ENCODE measurements at regions not wholly inside any gene's neighbourhood (a gene's known extent, or its start where the extent isn't known, plus 50 kb on each side); places are given as distances from the start of the nearest gene placed in this dataset.
A peak's percentile ranks its signal among the peaks of the same experiment; 100 is the strongest.

DNA sequence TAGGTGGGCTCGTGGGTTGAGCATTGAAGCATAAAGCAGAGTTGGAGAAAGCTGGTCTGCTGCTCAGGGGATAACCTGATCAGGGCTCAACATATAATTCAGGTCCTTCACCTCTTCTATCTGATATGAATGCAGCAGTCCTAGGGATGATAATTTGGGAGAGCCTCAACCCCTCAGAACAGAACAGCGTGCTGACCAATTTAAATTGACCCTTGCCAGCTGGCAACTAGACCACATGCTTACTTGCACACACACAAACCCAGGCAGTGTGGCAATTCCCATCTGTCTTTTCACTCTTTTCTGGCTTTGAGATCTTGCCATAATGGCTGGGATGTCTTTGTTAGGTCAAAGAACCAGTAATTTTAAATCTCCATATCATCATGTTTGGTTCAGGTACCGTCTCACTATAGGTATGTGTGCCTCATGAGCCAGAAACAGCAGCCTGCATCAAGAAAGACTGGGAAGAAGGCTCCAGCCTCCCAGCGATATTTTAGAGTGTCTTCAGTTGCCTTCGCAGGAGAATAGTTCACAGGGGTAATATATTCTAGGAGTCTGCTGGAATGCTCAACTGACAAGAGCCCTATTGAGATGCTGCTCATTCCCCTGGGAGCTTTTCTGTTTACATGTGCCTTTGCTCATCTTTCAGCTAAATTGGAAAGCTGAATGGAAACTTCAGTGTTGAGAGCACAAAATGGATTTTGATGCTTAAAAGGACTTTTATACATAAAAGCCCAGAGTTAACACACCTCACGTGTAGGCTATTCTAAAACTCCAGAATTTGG is 497.6 kb downstream of the RASEF start:
- ATAC-seq (peak; percentile 65), DNase-seq (ENCODE audit: low spot score) (peak; percentile 66)

DNA sequence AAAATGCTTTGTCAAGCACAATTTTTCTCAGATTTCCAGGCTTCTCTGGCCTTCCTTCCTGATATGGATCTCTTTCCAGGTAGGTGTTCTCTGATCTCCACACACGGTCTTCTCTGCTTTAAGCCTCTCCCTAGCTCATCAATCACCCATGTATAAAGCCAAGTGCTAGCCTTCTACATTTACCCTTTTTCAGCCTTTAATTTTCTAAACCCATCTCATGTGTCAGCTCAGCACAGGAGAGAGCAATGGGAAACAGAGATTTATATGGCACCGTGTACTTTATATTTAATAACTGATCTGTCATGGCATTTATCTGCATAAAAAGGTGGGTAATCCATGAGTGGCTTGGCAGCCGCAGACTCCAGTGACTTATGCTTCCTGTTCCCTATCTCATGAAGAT is 495.0 kb downstream of the RASEF start:
- DNase-seq (ENCODE audit: low spot score), result no peak
- ATAC-seq, result no peak

DNA sequence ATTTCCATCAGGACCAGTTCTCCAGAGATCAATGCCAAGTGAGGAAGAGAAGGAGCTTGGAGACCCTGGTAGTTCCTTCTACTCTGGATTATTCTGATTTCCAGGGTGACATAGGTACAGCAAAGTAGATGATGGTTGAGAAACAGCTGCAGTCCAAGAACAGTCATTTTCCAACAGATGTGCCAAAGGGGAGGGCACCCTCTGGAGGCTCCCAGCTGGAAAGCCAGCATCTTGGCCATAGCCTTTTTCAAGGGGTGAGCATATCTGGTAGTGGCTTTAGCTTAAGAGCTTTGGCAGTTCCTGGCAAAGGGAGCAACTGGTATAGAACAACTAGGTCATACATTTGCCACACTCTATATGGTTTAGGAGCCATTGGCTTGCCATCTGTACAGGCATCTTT is 492.7 kb downstream of the RASEF start:
- no peak for DNase-seq (ENCODE audit: low spot score)

DNA sequence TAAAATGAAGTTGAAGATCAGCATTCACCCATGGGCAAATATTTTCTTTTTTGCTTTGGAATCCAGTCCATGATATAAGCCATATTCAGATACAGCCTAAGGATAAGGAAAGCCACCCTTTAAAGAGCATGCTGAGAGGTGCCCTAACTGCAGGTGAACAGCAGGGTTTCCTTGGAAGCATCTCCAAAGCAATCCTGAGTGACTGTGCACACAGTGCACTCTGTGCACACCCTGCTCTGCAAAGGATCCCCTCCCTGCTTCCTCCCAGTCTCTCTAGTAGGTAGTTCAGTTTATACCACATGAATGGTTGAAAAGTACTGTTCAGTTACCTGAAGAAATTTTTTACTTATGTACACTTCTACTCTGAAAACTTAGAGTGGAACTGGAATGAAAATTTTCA is 491.4 kb downstream of the RASEF start:
- no peak for ATAC-seq

More for the DNA sequence above, 492.7 kb downstream of the RASEF start:
- peak; percentile 70 for ATAC-seq

DNA sequence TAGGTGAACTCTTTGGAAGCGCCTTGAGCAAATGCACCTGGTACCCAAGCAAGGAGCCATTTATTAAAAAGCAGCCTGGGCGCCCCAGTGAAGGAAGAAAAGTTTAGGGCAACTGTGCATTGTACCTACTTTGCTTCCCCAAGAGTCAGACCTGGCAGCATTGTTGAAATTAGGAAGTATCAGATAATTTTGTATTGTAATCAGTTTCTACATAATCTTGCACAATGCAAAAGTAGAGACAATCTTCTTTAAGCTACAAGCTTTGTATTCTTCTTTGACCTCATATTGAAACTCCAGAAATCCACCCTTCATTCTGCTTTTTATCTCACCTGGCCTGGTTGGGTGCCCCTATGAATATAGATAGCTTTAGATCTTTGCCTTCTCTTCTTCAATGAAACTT is 490.8 kb downstream of the RASEF start:
- DNase-seq (ENCODE audit: low spot score) (no peak), ATAC-seq (no peak)

More for the DNA sequence above, 491.4 kb downstream of the RASEF start:
- no peak for DNase-seq (ENCODE audit: low spot score)

DNA sequence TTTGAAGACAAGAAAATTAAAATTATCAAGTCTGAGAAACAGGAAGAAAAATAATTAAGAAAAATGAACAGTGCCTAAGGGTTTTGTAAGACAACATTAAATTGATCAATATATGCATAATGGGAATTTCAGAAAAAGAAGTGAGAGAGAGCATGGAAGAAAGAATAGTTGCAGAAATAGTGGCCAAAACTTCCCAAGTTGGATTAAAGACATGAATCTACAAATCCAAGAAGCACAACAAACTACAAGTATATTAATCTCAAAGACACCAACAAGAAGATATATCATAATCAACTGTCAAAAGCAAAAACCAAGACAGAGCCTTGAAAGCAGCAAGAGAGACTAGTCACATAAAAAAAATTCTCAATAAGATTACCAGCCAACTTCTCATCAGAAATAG is 488.0 kb downstream of the RASEF start:
- DNase-seq (ENCODE audit: low spot score) (no peak), ATAC-seq (no peak)

DNA sequence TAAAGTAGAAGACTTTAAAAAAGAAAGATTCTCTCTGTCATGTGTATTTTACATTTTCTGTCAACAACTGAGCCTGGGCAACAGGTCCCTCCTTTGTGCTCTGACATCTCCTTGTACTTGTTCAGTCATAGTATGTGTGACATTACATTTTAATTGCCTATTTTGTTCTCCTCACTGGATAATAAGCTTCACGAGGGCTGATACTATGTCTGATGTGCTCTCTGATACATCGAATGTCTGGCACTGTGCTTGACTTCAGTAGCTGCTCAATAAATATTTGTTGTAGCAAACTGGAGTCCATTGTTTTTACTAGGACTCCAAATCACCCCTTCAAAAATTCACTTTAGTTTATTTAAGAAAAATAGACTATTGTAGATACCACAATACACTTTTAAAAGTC is 482.0 kb downstream of the RASEF start:
- peak; percentile 8 for ATAC-seq
- no peak for DNase-seq (ENCODE audit: low spot score)

DNA sequence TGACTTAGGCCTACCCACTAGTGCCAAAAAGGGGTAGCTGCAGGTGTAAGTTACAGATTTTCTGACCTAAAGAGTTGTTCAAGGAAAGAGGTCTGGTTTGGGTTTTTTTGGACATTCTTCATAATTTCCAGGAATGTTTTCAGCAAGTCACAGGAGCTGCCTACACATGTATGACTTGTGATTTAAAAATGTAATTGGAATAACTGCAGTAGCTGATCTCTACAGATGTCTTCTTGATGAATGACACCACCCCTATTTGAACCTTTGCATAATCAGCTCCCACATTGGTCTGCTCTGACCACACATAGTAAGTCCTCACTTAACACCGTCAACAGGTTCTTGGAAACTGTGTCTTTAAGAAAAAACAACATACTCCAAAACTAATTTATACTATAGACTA is 481.4 kb downstream of the RASEF start:
- DNase-seq (ENCODE audit: low spot score) (no peak), ATAC-seq (no peak)

DNA sequence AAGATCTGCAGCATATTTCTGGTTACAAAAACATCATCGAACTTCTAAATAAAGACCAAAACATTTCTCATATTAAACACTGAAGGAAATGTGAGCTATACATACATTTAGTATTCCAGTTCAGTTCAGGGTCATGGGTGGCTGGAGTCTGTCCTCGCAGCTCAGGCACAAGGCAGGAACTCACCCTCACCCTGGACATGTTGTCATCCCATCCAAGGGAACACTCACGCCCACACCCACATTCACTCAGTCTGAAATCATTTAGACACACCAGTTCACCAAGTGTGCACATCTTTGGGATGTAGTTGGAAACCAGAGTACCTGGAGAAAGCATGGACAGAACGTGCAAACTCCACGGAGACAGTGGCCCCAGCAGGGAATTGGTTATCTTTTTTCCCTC is 481.0 kb downstream of the RASEF start:
- DNase-seq (ENCODE audit: low spot score), result no peak
- ATAC-seq, result no peak

DNA sequence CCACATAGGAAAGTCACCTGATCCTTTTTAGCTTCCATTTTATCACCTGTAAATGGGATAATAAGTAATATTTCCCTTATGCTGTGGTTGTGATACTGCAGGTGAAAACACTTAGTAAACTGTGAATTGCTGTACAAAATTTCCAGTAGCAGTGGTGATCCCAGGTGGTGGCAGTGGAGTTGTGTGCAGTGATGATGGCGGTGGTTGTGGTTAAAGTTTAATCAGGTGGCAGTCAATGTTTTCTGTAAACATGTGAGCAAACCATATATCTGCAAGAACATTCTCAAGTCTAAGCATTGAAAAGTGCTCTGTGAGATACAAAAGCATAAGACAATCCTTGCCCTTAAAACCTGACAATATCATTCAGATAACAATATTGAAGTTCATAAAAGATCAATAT is 480.2 kb downstream of the RASEF start:
- DNase-seq (ENCODE audit: low spot score) (no peak), ATAC-seq (peak; percentile 57)

DNA sequence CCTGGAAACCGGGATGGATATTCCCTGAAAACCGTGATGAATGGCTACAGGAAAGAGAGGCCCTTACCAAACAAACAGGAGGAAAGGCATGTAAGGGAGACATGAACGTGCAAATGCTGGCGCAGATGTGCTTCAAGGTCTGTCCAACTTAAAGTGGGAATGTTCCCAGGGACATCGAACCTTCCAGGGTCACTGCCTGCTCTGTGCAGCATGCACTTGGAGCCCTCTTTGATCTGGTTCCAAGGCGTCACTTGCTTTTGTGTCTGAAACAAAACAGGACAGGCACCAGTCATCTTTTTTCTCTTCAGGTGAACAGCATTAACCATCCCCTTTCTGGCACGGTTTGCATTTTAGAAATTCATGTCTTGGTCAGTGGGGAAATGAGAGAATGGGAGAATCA is 479.4 kb downstream of the RASEF start:
- DNase-seq (ENCODE audit: low spot score) (peak; percentile 90), ATAC-seq (peak; percentile 76)

DNA sequence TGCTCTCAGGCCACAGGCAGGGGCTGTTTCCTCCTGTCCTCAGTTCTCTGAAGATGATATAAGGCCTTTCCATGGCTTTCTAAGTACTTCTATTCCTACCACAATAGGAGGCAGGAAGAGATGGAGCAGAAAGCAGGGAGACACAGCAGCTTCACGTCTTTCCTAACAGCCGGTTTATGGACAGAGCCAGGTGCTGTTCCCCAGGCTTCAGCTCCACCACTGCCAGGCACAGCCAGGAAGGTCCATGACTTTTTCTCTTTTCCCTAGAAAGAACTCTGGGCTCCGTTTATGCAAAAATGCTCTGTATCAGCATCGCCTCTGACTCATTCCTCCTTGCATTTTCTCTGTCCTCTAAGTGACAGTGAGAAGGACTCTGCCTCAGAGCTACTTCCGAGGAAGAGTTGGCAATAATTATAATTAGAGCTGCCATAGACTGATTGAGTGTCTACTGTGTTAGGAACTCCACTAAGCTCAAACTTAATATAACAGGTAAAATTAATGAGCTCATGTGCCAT is 478.5 kb downstream of the RASEF start:
- DNase-seq (ENCODE audit: low spot score), result no peak
- ATAC-seq, result peak; percentile 20

DNA sequence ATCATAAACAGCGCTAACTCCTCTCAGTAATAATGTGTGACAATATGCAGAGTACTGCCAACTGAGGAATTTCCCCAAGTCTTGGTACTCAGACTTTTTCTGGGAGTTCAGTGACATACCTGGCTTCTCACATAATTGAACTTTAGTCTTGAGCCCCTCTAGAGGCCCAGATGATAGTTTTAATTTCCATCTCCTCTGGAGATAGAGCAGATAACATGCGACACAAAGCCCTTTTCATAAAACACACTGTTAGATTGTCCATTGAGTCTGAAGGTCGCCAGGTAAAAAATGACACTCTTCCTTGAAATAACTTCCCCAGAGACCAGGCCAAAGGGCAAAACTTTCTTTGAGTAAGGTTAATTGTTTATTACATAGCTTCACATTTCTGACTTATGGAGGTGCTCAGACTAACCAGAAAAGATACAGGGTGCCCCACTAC is 476.0 kb downstream of the RASEF start:
- no peak for ATAC-seq

DNA sequence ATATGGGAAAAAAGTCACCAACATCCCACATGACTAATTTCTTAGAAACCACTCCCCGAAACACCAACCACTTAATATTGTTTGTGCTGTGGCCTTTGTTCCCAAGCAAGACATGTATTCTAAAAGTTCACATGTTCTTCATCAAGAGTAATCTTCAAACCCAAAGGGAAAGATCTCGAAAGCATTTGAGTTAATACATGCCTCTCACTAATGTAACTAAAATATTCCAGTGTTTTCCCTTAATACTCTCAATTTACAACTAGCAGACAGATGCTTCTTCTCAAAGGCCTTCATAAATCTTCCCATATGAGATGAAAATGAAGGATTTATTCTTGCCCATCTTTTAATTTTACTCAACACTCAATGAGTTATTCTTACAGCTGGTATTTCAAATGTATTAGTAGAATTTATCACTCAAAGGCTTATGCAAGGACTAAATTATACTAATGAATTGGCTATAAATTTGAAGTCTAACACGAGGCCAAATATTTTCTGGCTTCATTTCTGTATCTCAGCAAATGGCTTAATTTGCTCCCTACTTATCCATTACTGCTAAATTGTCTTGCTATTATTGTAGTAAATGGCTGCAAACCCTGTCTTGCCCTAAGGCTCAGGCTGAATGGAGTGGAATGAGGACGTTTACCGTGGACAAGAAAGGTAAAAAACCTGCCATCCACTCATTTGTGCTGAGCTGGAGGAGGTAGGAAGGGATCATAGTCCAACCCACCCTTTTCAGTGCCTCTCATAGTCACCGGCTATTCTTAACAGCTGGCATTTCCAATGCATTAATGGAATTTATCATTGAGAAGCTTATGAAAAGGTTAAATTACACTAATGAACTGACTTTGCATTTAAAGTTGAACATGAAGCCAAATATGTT is 474.4 kb downstream of the RASEF start:
- DNase-seq (ENCODE audit: low spot score) (no peak), ATAC-seq (peak; percentile 57)

More for the DNA sequence above, 476.0 kb downstream of the RASEF start:
- no peak for DNase-seq (ENCODE audit: low spot score)

DNA sequence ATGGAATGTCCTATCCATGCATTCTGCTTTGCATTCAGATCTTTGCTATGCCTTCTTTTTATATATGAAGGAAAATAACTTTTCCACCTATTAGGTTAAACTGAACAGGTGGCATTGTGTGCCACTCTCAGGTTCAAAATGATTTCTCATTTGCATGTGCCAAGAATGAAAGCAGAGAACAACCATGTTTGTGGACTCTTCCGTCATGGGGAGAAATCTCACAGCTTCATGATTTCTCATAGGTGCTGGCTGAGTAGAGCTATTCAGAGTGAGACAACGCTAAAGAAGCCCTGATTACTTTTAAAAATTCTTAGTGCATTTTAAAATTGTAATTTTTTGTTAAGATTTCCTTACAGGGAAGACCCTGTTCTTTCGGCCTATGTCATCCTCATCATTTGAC is 472.1 kb downstream of the RASEF start:
- DNase-seq (ENCODE audit: low spot score) (no peak), ATAC-seq (no peak)

DNA sequence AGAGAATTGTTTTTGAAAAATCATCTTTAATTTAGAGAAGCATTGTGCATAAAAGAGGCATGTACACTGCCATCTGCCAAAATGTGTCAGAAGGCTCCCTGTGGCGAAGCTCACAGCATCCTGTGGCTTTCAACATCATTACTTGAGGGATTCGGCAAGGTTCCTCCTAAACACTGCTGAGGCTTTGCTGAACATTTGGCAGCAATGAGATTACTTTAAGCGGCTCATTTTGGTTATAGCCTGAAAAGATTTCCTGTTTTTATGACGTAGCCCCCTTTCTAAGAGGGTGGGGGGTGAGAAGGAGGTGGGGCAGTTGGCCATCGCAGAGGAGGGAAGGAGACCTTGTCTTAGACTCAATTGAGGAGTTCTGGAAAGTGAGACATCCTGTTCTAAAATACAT is 469.4 kb downstream of the RASEF start:
- ATAC-seq (no peak), DNase-seq (ENCODE audit: low spot score) (no peak)

DNA sequence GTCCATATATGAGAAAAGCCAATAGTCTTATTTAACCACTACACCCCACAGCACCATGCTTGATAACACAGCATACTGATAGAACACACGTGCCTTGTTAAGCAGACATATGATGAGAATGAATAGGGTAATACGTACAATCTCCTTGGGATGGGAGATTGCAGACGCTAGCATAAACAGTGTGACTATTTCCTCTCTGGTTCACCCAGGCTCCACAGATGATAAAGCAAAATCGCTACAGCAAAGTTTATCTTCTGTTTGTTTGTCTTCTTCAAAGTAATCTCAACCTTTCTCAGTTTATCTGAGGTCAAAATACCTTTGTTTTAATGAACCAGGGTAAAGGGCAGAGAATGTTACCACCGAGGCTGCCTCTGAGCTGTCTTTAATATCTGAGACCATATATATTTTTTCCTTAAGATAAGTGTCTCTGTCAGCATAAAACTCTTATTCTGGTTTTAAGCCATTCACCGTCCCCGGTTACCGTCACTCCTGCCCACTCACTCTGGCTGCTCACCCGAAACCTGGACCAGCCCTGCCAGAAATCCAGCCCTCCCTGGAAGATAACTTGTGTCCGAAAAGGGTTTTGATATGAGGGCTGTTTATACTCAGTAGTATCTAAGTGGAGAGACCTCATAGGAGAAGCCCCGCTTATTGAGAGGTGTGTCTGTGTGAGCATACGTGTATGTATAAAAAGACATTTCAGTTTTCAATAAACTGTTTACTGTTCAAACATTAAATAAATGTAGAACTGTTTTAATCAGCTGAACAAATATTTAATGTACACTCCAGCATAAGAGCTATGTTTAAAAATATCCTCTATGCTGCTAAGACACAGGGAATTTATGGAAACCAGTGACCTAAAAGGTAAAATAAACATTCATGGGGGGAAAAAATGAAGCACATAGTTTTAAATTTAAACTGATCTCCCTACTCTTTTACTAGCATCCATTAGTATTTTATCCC is 465.4 kb downstream of the RASEF start:
- ATAC-seq, result peak; percentile 70
- DNase-seq (ENCODE audit: low spot score), result no peak

DNA sequence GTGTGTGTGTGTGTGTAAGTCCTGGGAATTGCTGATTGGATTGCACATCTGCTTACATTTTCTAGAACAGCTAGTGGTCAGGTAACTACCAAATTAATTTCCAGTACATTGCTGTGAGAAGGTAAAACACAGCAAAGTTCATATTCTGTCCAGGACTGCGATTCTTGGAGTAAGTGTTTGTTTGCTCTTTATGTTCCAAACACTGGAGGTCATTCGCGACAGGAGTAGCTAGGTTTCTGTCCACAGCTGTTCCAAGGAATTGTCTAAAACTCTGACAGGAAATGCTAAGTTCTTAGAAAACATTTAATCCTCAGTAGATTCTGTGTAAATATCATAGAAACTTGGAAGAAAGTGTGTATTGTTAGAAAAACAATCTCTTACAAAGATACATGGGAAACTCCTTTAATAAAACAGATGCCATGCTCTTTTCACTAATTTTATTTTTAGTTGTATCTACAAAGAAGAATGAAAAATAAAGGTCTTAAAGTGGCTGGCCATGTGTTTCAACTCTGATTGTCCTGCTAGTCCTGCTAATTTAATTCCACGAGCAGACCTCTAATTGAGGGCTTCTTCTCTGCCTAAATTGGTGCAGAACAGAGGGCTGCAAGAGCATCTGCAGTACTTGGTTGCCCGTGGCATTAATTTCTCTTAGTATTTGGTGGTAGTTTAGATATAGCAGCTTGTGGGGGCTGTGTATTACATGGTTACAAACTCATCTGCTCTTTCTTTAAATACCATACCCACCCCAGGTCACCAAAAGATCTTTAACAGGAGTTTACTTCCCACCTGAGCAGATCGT is 464.5 kb downstream of the RASEF start:
- no peak for DNase-seq (ENCODE audit: low spot score)

DNA sequence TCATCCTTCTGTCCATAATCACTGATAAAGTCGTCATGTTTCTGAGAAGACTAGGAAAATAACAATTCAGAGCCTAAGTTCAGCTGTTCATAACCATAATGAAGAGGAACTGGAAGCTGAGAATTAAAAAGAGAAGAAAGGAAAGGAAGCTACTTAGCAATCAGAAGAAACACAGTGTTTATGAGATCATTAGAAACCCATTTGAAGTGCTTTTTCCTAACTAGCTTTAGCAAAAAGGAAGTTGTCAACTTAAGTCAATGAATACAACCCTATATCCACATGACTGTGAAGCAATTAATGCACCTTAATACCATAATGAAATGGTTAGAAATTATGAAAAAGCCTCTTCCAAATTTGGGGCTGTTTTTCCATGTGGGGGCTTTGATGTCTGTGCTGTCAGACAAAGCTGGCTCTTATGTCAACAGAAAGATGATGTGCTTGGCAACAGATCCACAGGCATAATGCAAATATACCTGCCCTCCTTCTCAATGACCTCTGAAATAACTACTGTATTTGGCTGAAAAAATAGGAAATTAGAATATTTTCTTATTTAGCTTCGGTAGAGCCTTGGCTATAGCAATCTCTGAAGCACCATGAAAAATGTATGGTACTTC is 463.5 kb downstream of the RASEF start:
- no peak for DNase-seq (ENCODE audit: low spot score)
- ATAC-seq, result no peak

More for the DNA sequence above, 464.5 kb downstream of the RASEF start:
- ATAC-seq, result peak; percentile 4
